ENCODE measurements at regions not wholly inside any gene's neighbourhood (a gene's known extent, or its start where the extent isn't known, plus 50 kb on each side); places are given as distances from the start of the nearest gene placed in this dataset.
"Not testable (repeated sequence)": the region's sequence is repeated elsewhere in the genome, so short reads cannot be mapped to it uniquely, and the experiment has no call there.

DNA sequence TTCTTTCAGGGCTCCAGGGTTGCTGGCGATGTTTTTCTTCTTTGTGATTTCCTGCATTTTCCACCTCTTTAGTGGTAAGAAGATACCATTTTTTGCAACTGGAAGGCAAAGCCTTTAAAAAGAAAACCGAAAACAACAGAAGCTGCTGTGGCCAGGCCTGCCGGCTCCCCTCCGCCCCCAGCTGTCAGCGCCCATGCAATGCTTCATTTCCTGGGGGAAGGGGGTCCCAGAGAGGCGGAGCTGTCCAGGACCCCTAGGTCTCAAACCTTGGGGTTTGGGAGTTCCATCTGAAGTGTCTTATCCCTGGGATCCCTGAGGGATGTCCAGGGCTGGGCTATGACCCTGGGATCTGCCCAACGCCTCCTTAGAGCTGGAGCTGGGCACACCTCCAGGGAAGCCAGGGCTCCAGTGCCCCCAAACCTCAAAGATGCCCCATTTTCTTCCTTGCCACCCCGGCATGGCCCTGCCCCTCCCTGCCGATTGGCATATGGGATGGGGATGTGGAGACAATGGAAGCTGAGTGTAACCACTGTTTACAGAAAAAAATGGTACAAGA is 257.2 kb upstream of the MVB12B start:
- TF ChIP-seq, protein P1, sequence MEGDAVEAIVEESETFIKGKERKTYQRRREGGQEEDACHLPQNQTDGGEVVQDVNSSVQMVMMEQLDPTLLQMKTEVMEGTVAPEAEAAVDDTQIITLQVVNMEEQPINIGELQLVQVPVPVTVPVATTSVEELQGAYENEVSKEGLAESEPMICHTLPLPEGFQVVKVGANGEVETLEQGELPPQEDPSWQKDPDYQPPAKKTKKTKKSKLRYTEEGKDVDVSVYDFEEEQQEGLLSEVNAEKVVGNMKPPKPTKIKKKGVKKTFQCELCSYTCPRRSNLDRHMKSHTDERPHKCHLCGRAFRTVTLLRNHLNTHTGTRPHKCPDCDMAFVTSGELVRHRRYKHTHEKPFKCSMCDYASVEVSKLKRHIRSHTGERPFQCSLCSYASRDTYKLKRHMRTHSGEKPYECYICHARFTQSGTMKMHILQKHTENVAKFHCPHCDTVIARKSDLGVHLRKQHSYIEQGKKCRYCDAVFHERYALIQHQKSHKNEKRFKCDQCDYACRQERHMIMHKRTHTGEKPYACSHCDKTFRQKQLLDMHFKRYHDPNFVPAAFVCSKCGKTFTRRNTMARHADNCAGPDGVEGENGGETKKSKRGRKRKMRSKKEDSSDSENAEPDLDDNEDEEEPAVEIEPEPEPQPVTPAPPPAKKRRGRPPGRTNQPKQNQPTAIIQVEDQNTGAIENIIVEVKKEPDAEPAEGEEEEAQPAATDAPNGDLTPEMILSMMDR (IDR thresholded peaks at IDR 0.05), result no peak
- TF ChIP-seq POLR2A (IDR thresholded peaks at IDR 0.05) (no peak), EP300 (IDR thresholded peaks at IDR 0.05; ENCODE audit: low read depth) (no peak), POLR2AphosphoS5 (IDR thresholded peaks at IDR 0.05) (no peak)
- Histone ChIP-seq H3K36me3 (no peaks in the 10 kb centered on the region), H3K4me1 (no peaks in the 10 kb centered on the region), H3K27me3 (no peaks in the 10 kb centered on the region), H3K27ac (no peak overlapping the region), H3K4me3 (no peak overlapping the region), H3K9me3 (no peaks in the 10 kb centered on the region)
- DNase-seq, result no peak
- WGBS, 2 donors (ENCODE audit: low coverage in 1 of 2), result 62 to 64% methylated on average over 8 to 9 of the region's 9 CpGs
- in situ Hi-C loops (cut with MboI; ENCODE audit: low pct_ligation_motif_present in 1 of 4, low pct_unique_long_range_greater_than_20kb in 1 of 4, low sequenced_read_pairs in 3 of 4) (no loop called here), intact Hi-C loops (cut with DNase I; ENCODE audit: low total_unique reads) (no loop called here)

DNA sequence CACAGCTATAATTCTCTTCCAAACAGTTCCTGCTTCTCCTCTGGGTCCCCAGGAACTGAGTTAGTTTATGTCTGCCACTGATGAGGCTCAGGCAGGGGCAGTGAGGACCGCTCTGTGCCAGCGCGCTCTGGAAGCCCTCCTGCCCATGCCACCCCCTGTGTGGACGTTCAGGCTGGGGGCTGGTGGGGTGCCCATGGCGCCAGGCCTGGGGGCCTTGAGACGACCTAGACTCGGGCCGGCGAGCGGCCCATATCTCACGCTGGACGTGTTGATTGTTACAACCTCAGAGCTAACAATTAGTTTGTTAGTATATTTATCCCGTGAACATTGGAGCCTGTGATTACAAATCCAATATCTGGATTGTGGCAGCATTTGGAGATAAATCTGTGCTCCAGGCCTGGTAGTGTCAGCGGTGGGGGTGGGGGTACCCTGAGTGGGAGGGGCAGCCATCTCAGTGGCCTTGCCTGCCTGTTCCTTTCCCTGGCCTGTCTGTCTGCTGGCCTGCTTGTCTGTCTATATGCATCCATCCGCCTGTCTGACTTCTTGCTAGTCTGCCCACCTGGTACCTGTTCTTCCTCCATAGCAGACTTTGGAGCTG is 256.5 kb upstream of the MVB12B start:
- intact Hi-C loops (cut with DNase I; ENCODE audit: low total_unique reads), result no loop called here
- no peak for DNase-seq
- H3K27ac ChIP-seq, result no peak overlapping the region
- H3K36me3 ChIP-seq, result no peaks in the 10 kb centered on the region
- no peak overlapping the region for H3K4me3 ChIP-seq
- H3K27me3 ChIP-seq, result no peaks in the 10 kb centered on the region
- 89% methylated on average over 3 to 15 of the region's 15 CpGs for WGBS, 2 donors (ENCODE audit: low coverage in 1 of 2)
- in situ Hi-C loops (cut with MboI; ENCODE audit: low pct_ligation_motif_present in 1 of 4, low pct_unique_long_range_greater_than_20kb in 1 of 4, low sequenced_read_pairs in 3 of 4), result no loop called here
- H3K4me1 ChIP-seq, result no peaks in the 10 kb centered on the region
- TF ChIP-seq POLR2AphosphoS5 (IDR thresholded peaks at IDR 0.05), result no peak
- TF ChIP-seq, protein P1 (IDR thresholded peaks at IDR 0.05), result no peak
- TF ChIP-seq POLR2A (IDR thresholded peaks at IDR 0.05), result no peak
- no peak for TF ChIP-seq EP300 (IDR thresholded peaks at IDR 0.05; ENCODE audit: low read depth)
- no peaks in the 10 kb centered on the region for H3K9me3 ChIP-seq

DNA sequence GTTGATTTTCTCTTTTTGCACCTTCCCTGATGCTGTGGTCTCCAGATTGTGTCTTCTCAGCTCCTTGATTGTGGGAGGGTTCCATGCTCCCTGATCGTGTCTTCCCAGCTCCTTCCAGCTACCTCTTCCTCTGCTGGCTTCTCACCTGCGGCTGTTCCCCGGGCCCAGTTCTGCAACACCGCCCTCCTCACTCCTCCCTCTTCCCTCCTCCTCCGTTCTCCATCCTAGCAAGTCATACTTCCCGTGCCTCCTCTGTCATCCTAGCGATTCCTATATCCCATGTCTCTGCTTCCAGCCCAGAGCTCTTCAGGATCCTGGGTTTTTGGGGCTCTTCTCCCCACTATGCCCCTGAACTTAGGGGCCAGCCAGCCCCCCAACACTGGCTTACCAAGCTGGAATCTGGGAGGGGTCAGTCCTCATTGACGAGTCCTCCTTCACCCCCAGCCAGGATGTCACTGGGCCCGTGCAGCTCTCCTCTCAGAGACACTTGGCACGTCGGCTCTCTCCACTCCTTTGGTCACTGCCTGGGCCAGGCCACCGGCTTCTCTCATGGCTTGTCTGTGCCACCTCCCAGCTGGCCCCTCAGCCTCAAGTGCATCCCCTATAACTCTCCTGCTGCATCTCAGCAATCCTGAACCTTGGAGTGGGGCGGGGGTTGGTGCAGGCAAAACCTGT is 255.4 kb upstream of the MVB12B start:
- H3K36me3 ChIP-seq, result no peaks in the 10 kb centered on the region
- DNase-seq, result no peak
- WGBS, 2 donors (ENCODE audit: low coverage in 1 of 2), result 80% methylated on average over 13 of the region's 13 CpGs; no CpG with 5 or more reads in 1 of the 2 donors
- no peaks in the 10 kb centered on the region for H3K27me3 ChIP-seq
- no peak overlapping the region for H3K4me3 ChIP-seq
- in situ Hi-C loops (cut with MboI; ENCODE audit: low pct_ligation_motif_present in 1 of 4, low pct_unique_long_range_greater_than_20kb in 1 of 4, low sequenced_read_pairs in 3 of 4), result no loop called here
- no peaks in the 10 kb centered on the region for H3K9me3 ChIP-seq
- no peak overlapping the region for H3K27ac ChIP-seq
- H3K4me1 ChIP-seq, result no peaks in the 10 kb centered on the region
- intact Hi-C loops (cut with DNase I; ENCODE audit: low total_unique reads), result no loop called here
- TF ChIP-seq EP300 (IDR thresholded peaks at IDR 0.05; ENCODE audit: low read depth), result no peak
- TF ChIP-seq POLR2AphosphoS5 (IDR thresholded peaks at IDR 0.05), result no peak
- TF ChIP-seq POLR2A (IDR thresholded peaks at IDR 0.05), result no peak
- TF ChIP-seq, protein P1 (IDR thresholded peaks at IDR 0.05), result no peak

DNA sequence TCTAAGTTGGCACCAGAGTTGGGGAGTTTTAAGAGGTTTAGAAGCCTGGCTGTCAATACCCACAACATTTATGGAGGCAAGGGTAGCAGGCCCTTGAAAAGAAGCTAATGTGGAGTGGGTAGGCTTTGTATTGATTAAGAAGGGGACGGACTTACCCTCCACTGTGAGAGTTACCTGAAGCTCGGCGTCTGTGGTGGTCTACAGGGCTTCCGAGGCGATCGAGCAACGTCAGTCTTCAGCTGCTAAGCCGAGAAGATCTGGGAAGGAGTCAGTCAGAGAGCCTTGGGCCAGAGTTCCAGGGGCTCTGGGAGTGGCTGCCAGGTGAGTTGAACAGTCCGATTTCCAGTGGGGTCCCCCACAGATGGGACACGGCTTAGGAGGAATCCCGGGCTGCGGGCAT is 249.0 kb upstream of the MVB12B start:
- intact Hi-C loops (cut with DNase I; ENCODE audit: low total_unique reads), result not testable (repeated sequence)
- 95% methylated on average over 12 of the region's 12 CpGs; no CpG with 5 or more reads in 1 of the 2 donors for WGBS, 2 donors (ENCODE audit: low coverage in 1 of 2)

More for the DNA sequence above, 249.0 kb upstream of the MVB12B start:
- in situ Hi-C loops (cut with MboI; ENCODE audit: low pct_ligation_motif_present in 1 of 4, low pct_unique_long_range_greater_than_20kb in 1 of 4, low sequenced_read_pairs in 3 of 4); H3K27me3 ChIP-seq; H3K27ac ChIP-seq; H3K9me3 ChIP-seq; H3K4me3 ChIP-seq; H3K36me3 ChIP-seq; H3K4me1 ChIP-seq; DNase-seq: not testable (repeated sequence)
